GM23248 (cell line): ENCODE measurements at regions not wholly inside any gene's neighbourhood (a gene's known extent, or its start where the extent isn't known, plus 50 kb on each side); places are given as distances from the start of the nearest gene placed in this dataset.
"Not testable (repeated sequence)": the region's sequence is repeated elsewhere in the genome, so short reads cannot be mapped to it uniquely, and the experiment has no call there.

ENCODE experiments used
- EZH2 ChIP-seq: fragments of 200-600 bp; sonication (generic); IDR thresholded peaks from 2 replicates; pipeline ENCODE4 v1.6.1; 2018; ENCODE audit warnings: antibody characterized with exemption, mild to moderate bottlenecking; ENCODE audit not compliant: insufficient read depth, poor library complexity, severe bottlenecking
- EZH2phosphoT487 ChIP-seq: fragments of 200-600 bp; sonication (generic); IDR thresholded peaks from 2 replicates; pipeline ENCODE4 v1.6.1; 2018; ENCODE audit warnings: antibody characterized with exemption, moderate library complexity, mild to moderate bottlenecking, low read depth; ENCODE audit not compliant: insufficient read depth

- TF ChIP-seq EZH2, EZH2phosphoT487: not testable (repeated sequence)
Observed at GRCh38 chr3:87433445-87433844, 157.1 kb upstream of the POU1F1 start.
